IPS-NIHi7 (cell line): ENCODE measurements at regions not wholly inside any gene's neighbourhood (a gene's known extent, or its start where the extent isn't known, plus 50 kb on each side); places are given as distances from the start of the nearest gene placed in this dataset.

ENCODE experiments used
- DNase-seq: peaks from one replicate; pipeline ENCODE4 v3.0.0; 2012; ENCODE audit warnings: mixed read lengths; ENCODE audit errors: extremely low spot score

GRCh38 chr7:113710310-113711096, 208.3 kb downstream of the PPP1R3A start:
- DNase-seq = peak; percentile 74

GRCh38 chr7:113705439-113705838, 213.4 kb downstream of the PPP1R3A start:
- no peak for DNase-seq

- peak; percentile 17 for DNase-seq
Measured at GRCh38 chr7:113698556-113699220, 220.1 kb downstream of the PPP1R3A start.

GRCh38 chr7:113694149-113694548, 224.7 kb downstream of the PPP1R3A start:
- DNase-seq = no peak

- no peak for DNase-seq
Measured at GRCh38 chr7:113684165-113684564, 234.6 kb downstream of the PPP1R3A start.

- no peak for DNase-seq
Measured at GRCh38 chr7:113677811-113678210, 241.0 kb downstream of the PPP1R3A start.

- DNase-seq = no peak
Measured at GRCh38 chr7:113664867-113665266, 253.9 kb downstream of the PPP1R3A start.

- DNase-seq = no peak
Measured at GRCh38 chr7:113659416-113659815, 259.4 kb downstream of the PPP1R3A start.

- DNase-seq = no peak
Measured at GRCh38 chr7:113657603-113658002, 261.2 kb downstream of the PPP1R3A start.

GRCh38 chr7:113652501-113652900, 266.3 kb downstream of the PPP1R3A start:
- DNase-seq = no peak

- DNase-seq = no peak
Measured at GRCh38 chr7:113649556-113649955, 269.3 kb downstream of the PPP1R3A start.

- no peak for DNase-seq
Measured at GRCh38 chr7:113639221-113639620, 279.6 kb downstream of the PPP1R3A start.

GRCh38 chr7:113636727-113637421, 281.9 kb downstream of the PPP1R3A start:
- DNase-seq = no peak

GRCh38 chr7:113635492-113635891, 283.3 kb downstream of the PPP1R3A start:
- DNase-seq = no peak

- no peak for DNase-seq
Measured at GRCh38 chr7:113633073-113633472, 285.7 kb downstream of the PPP1R3A start.

- DNase-seq = no peak
Measured at GRCh38 chr7:113628948-113629847, 289.6 kb downstream of the PPP1R3A start.

GRCh38 chr7:113625494-113626102, 293.2 kb downstream of the PPP1R3A start:
- DNase-seq = no peak

- DNase-seq = no peak
Measured at GRCh38 chr7:113622796-113623195, 296.0 kb downstream of the PPP1R3A start.

- no peak for DNase-seq
Measured at GRCh38 chr7:113610572-113610971, 308.2 kb downstream of the PPP1R3A start.

GRCh38 chr7:113608782-113609181, 310.0 kb downstream of the PPP1R3A start:
- no peak for DNase-seq

- no peak for DNase-seq
Measured at GRCh38 chr7:113606325-113606724, 312.5 kb downstream of the PPP1R3A start.
